ENCODE measurements at regions not wholly inside any gene's neighbourhood (a gene's known extent, or its start where the extent isn't known, plus 50 kb on each side); places are given as distances from the start of the nearest gene placed in this dataset.

- Histone ChIP-seq H2BK120ac (ENCODE audit: low read depth, low read length) (no peak overlapping the region), H4K5ac (ENCODE audit: low read depth, low read length) (no peak overlapping the region), H3K4me1 (ENCODE audit: control insufficient read depth, insufficient read depth, low read length) (no peaks in the 10 kb centered on the region), H2AFZ (replicated peaks; ENCODE audit: low read length, poor library complexity) (no peak overlapping the region), H3K23ac (ENCODE audit: low read depth, low read length) (no peak overlapping the region), H3K79me1 (ENCODE audit: low read depth in 1 of 2, low read length in 2 of 2) (no peaks in the 10 kb centered on the region), H3K14ac (replicated peaks; ENCODE audit: low read depth, low read length) (no peak overlapping the region), H4K20me1 (ENCODE audit: insufficient read depth, low read length) (no peaks in the 10 kb centered on the region), H2AK5ac (ENCODE audit: low read depth, low read length) (no peak overlapping the region), H3K18ac (ENCODE audit: low read depth, low read length) (no peak overlapping the region), H3K4me3 (ENCODE audit: insufficient read depth, low read depth, low read length) (no peak overlapping the region), H2BK15ac (ENCODE audit: low read depth, low read length) (no peak overlapping the region), H4K8ac (ENCODE audit: low read depth in 2 of 2, low read length in 2 of 2) (no peak overlapping the region), H3K56ac (ENCODE audit: extremely low read depth, insufficient read depth, low read length) (no peak overlapping the region), H3K4me2 (ENCODE audit: low read depth, low read length) (no peak overlapping the region), H3K9me3 (ENCODE audit: control insufficient read depth, insufficient read depth, low read length) (peaks cover 18% of the 10 kb centered on the region), H4K91ac (ENCODE audit: insufficient read depth, low read depth, low read length) (no peak overlapping the region), H3K9me1 (ENCODE audit: insufficient read depth, low read length) (no peaks in the 10 kb centered on the region), H3K4ac (ENCODE audit: low read depth, low read length) (no peak overlapping the region), H2BK5ac (ENCODE audit: low read depth, low read length, poor library complexity, severe bottlenecking) (no peak overlapping the region), H3K9ac (ENCODE audit: low read depth, low read length) (no peak overlapping the region), H2BK20ac (ENCODE audit: low read depth, low read length) (no peak overlapping the region), H3K27ac (ENCODE audit: insufficient read depth, low read length) (no peak overlapping the region), H3K36me3 (ENCODE audit: control insufficient read depth, insufficient read depth, low read length) (no peaks in the 10 kb centered on the region), H3K27me3 (ENCODE audit: control insufficient read depth, insufficient read depth, low read length) (no peaks in the 10 kb centered on the region), H2AK9ac (replicated peaks; ENCODE audit: low read depth, low read length, poor library complexity) (no peak overlapping the region)
- ATAC-seq (ENCODE audit: low read depth) = no peak
- CTCF ChIA-PET = no interaction called here
- dilution Hi-C loops (cut with HindIII; ENCODE audit: low sequenced_read_pairs, unreplicated experiment) (no loop called here), in situ Hi-C loops (cut with MboI; ENCODE audit: low sequenced_read_pairs) (no loop called here), intact Hi-C loops (cut with micrococcal nuclease) (no loop called here)
- POLR2A ChIA-PET (ENCODE audit: unreplicated experiment) = no interaction called here
- no TSS peak for BruUV-seq (replicated peaks)
- DNase-seq = no peak
- WGBS, 2 experiments (ENCODE audit: extremely low coverage in 2 of 2, insufficient read length in 1 of 2) = no CpG with 5 or more reads among the region's 2 CpGs
- TF ChIP-seq CHD1 (IDR thresholded peaks at IDR 0.05; ENCODE audit: low read depth, low read length) (no peak), CTCF (conservative IDR thresholded peaks at IDR 0.05; ENCODE audit: low read depth, low read length) (no peak), ELK1 (IDR thresholded peaks at IDR 0.05; ENCODE audit: borderline replicate concordance, low read depth, low read length) (no peak), MAZ (IDR thresholded peaks at IDR 0.05; ENCODE audit: borderline replicate concordance, low read depth, low read length) (no peak), FOS (IDR thresholded peaks at IDR 0.05; ENCODE audit: low read depth, low read length) (no peak), NFE2L2 (IDR thresholded peaks at IDR 0.05; ENCODE audit: low read depth, low read length) (no peak), POLR2A (IDR thresholded peaks at IDR 0.05; ENCODE audit: low read depth, low read length) (no peak), RAD21 (IDR thresholded peaks at IDR 0.05; ENCODE audit: low read length) (no peak), BHLHE40 (IDR thresholded peaks at IDR 0.05; ENCODE audit: low read depth, low read length) (no peak), CEBPB (IDR thresholded peaks at IDR 0.05; ENCODE audit: low read depth, low read length) (no peak), RCOR1 (IDR thresholded peaks at IDR 0.05; ENCODE audit: insufficient replicate concordance, low read length) (no peak), USF2 (IDR thresholded peaks at IDR 0.05; ENCODE audit: low read depth, low read length) (no peak), MAFK (IDR thresholded peaks at IDR 0.05; ENCODE audit: low read depth, low read length) (no peak), MXI1 (IDR thresholded peaks at IDR 0.05; ENCODE audit: borderline replicate concordance, low read depth, low read length) (no peak)
These were observed 852.7 kb upstream of the PHF14 start for GRCh38 chr7:10120936-10121335.

All from IMR-90 (cell line).